ENCODE measurements at regions not wholly inside any gene's neighbourhood (a gene's known extent, or its start where the extent isn't known, plus 50 kb on each side); places are given as distances from the start of the nearest gene placed in this dataset.

DNA sequence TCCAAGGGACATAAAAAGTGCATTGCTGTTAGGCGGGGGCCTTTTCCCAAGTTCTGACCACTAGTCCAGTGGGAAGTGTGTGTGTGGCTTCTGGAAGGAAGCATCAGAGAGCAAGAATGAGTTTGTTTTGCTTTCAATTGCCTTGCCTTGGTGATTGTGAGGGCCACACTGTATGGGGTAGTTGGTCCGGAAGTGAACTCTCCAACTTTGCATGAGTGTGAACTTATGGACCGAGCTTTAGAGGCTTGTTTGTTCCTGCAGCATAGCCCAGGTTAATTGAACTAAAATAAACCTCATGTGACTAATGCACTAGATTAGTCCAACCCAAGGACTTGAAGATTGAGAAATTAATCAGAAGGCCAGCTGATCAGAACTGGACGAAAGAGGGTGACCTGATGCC, 171.7 kb downstream of the NR2F2 start:
- Histone ChIP-seq H3K9me3 (ENCODE audit: control insufficient read depth, insufficient read depth, low read depth, low read length) (no peaks in the 10 kb centered on the region), H3K4me1 (ENCODE audit: control insufficient read depth, insufficient read depth, low read length) (no peaks in the 10 kb centered on the region), H3K4me3 (ENCODE audit: low read depth, low read length) (no peak overlapping the region), H3K36me3 (ENCODE audit: control insufficient read depth in 2 of 2, insufficient read depth in 1 of 2, low read length in 2 of 2) (no peaks in the 10 kb centered on the region), H3K27ac (ENCODE audit: extremely low read depth, low read depth, low read length) (no peak overlapping the region)
- ChIA-PET POLR2A (no interaction called here), CTCF (no interaction called here)
- TF ChIP-seq HOXD13 (CRISPR knock-in tag; IDR thresholded peaks at IDR 0.05; ENCODE audit: borderline replicate concordance) (no peak), ZNF174 (tag by site-specific recombination; IDR thresholded peaks at IDR 0.05) (no peak)

DNA sequence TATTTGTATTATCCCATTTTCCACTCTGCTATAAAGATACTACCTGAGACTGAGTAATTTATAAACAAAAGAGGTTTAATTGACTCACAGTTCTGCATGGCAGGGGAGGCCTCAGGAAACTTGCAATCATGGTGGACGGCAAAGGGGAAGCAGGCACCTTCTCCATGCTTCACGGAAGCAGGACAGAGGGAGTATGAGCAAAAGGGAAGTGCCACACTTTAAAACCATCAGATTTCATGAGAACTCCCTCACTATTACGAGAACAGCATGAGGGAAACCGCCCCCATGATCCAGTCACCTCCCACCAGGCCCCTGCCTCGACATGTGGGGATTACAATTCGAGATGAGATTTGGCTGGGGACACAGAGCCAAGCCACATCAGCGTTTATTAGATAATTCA, 172.8 kb downstream of the NR2F2 start:
- H3K4me3 ChIP-seq (ENCODE audit: low read depth, low read length): no peak overlapping the region
- CTCF ChIA-PET: no interaction called here
- TF ChIP-seq, protein P1, sequence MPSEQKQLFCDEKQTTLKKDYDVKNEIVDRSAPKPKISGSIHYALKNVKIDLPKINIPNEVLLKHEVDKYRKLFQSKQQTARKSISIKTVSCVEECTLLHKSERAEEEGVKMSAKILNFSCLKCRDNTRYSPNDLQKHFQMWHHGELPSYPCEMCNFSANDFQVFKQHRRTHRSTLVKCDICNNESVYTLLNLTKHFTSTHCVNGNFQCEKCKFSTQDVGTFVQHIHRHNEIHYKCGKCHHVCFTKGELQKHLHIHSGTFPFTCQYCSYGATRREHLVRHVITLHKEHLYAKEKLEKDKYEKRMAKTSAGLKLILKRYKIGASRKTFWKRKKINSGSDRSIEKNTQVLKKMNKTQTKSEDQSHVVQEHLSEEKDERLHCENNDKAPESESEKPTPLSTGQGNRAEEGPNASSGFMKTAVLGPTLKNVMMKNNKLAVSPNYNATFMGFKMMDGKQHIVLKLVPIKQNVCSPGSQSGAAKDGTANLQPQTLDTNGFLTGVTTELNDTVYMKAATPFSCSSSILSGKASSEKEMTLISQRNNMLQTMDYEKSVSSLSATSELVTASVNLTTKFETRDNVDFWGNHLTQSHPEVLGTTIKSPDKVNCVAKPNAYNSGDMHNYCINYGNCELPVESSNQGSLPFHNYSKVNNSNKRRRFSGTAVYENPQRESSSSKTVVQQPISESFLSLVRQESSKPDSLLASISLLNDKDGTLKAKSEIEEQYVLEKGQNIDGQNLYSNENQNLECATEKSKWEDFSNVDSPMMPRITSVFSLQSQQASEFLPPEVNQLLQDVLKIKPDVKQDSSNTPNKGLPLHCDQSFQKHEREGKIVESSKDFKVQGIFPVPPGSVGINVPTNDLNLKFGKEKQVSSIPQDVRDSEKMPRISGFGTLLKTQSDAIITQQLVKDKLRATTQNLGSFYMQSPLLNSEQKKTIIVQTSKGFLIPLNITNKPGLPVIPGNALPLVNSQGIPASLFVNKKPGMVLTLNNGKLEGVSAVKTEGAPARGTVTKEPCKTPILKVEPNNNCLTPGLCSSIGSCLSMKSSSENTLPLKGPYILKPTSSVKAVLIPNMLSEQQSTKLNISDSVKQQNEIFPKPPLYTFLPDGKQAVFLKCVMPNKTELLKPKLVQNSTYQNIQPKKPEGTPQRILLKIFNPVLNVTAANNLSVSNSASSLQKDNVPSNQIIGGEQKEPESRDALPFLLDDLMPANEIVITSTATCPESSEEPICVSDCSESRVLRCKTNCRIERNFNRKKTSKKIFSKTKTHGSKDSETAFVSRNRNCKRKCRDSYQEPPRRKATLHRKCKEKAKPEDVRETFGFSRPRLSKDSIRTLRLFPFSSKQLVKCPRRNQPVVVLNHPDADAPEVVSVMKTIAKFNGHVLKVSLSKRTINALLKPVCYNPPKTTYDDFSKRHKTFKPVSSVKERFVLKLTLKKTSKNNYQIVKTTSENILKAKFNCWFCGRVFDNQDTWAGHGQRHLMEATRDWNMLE (tag by site-specific recombination; conservative IDR thresholded peaks at IDR 0.05; ENCODE audit: low read depth): no peak
- no peak for TF ChIP-seq ZNF600 (tag by site-specific recombination; IDR thresholded peaks at IDR 0.05)
- no peak for TF ChIP-seq ZNF561 (tag by site-specific recombination; IDR thresholded peaks at IDR 0.05; ENCODE audit: borderline replicate concordance)
- no peak for TF ChIP-seq GFI1B (tag by site-specific recombination; IDR thresholded peaks at IDR 0.05)
- TF ChIP-seq ZFP3 (tag by site-specific recombination; IDR thresholded peaks at IDR 0.05; ENCODE audit: low read depth): no peak
- no peak for TF ChIP-seq ZNF132 (tag by site-specific recombination; IDR thresholded peaks at IDR 0.05; ENCODE audit: borderline replicate concordance)
- TF ChIP-seq, protein P2, sequence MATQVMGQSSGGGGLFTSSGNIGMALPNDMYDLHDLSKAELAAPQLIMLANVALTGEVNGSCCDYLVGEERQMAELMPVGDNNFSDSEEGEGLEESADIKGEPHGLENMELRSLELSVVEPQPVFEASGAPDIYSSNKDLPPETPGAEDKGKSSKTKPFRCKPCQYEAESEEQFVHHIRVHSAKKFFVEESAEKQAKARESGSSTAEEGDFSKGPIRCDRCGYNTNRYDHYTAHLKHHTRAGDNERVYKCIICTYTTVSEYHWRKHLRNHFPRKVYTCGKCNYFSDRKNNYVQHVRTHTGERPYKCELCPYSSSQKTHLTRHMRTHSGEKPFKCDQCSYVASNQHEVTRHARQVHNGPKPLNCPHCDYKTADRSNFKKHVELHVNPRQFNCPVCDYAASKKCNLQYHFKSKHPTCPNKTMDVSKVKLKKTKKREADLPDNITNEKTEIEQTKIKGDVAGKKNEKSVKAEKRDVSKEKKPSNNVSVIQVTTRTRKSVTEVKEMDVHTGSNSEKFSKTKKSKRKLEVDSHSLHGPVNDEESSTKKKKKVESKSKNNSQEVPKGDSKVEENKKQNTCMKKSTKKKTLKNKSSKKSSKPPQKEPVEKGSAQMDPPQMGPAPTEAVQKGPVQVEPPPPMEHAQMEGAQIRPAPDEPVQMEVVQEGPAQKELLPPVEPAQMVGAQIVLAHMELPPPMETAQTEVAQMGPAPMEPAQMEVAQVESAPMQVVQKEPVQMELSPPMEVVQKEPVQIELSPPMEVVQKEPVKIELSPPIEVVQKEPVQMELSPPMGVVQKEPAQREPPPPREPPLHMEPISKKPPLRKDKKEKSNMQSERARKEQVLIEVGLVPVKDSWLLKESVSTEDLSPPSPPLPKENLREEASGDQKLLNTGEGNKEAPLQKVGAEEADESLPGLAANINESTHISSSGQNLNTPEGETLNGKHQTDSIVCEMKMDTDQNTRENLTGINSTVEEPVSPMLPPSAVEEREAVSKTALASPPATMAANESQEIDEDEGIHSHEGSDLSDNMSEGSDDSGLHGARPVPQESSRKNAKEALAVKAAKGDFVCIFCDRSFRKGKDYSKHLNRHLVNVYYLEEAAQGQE (tag by site-specific recombination; IDR thresholded peaks at IDR 0.05): no peak
- no peak for TF ChIP-seq ZNF292 (tag by site-specific recombination; IDR thresholded peaks at IDR 0.05; ENCODE audit: borderline replicate concordance, low read depth)
- TF ChIP-seq, protein P3, sequence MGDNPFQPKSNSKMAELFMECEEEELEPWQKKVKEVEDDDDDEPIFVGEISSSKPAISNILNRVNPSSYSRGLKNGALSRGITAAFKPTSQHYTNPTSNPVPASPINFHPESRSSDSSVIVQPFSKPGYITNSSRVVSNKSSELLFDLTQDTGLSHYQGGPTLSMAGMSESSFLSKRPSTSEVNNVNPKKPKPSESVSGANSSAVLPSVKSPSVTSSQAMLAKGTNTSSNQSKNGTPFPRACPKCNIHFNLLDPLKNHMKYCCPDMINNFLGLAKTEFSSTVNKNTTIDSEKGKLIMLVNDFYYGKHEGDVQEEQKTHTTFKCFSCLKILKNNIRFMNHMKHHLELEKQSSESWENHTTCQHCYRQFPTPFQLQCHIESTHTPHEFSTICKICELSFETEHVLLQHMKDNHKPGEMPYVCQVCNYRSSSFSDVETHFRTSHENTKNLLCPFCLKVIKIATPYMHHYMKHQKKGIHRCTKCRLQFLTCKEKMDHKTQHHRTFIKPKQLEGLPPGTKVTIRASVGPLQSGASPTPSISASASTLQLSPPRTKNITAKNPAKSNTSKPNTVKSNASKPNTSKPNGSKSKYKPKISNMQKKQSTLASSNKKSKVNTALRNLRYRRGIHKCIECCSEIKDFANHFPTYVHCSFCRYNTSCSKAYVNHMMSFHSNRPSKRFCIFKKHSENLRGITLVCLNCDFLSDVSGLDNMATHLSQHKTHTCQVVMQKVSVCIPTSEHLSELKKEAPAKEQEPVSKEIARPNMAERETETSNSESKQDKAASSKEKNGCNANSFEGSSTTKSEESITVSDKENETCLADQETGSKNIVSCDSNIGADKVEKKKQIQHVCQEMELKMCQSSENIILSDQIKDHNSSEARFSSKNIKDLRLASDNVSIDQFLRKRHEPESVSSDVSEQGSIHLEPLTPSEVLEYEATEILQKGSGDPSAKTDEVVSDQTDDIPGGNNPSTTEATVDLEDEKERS (tag by site-specific recombination; IDR thresholded peaks at IDR 0.05): no peak
- TF ChIP-seq ZNF664 (tag by site-specific recombination; IDR thresholded peaks at IDR 0.05): no peak
- no peaks in the 10 kb centered on the region for H3K9me3 ChIP-seq (ENCODE audit: control insufficient read depth, insufficient read depth, low read depth, low read length)
- POLR2A ChIA-PET: no interaction called here
- H3K36me3 ChIP-seq (ENCODE audit: control insufficient read depth in 2 of 2, insufficient read depth in 1 of 2, low read length in 2 of 2): no peaks in the 10 kb centered on the region
- no peak overlapping the region for H3K27ac ChIP-seq (ENCODE audit: extremely low read depth, low read depth, low read length)
- no peaks in the 10 kb centered on the region for H3K4me1 ChIP-seq (ENCODE audit: control insufficient read depth, insufficient read depth, low read length)

Data from HEK293 (cell line).